PC-9 (cell line): ENCODE measurements at regions not wholly inside any gene's neighbourhood (a gene's known extent, or its start where the extent isn't known, plus 50 kb on each side); places are given as distances from the start of the nearest gene placed in this dataset.
A peak's percentile ranks its signal among the peaks of the same experiment; 100 is the strongest.

Experiments
- BruUV-seq: library from RNA; stranded (reverse); fragments of 400-500 nt; replicated peaks from 2 replicates; lab custom pipeline; 2021; lab: Mats Ljungman, UMichigan
- CTCF ChIA-PET: fragments of 300-600 bp; sonication (Branson Sonifier 250); formaldehyde crosslinking; loops from one replicate; lab custom pipeline; 2022; ENCODE audit warnings: antibody characterized with exemption; lab: Charles Lee
- POLR2A ChIA-PET: fragments of 300-600 bp; sonication (Branson Sonifier 250); formaldehyde crosslinking; loops from one replicate; lab custom pipeline; 2022; ENCODE audit warnings: antibody characterized with exemption; ENCODE audit not compliant: unreplicated experiment; lab: Charles Lee
- DNase-seq, 2 experiments: peaks; one replicate each; pipeline versions ENCODE4 v3.0.0 to v3.0.0-alpha.2; 2015 to 2022; ENCODE audit warnings: mixed read lengths in 1 of 2
- H2AFZ ChIP-seq: fragments of 200-600 bp; sonication (generic); 2 replicates; pipeline ENCODE4 v1.8.1; 2017; ENCODE audit warnings: antibody characterized with exemption
- H3F3A ChIP-seq: fragments of 200-600 bp; sonication (generic); 2 replicates; pipeline ENCODE4 v1.8.1; 2017; ENCODE audit warnings: antibody characterized with exemption, mild to moderate bottlenecking, low read depth; ENCODE audit not compliant: insufficient read depth
- H3K27ac ChIP-seq: fragments of 200-600 bp; sonication (generic); 2 replicates; pipeline ENCODE4 v1.6.1; 2016; ENCODE audit warnings: mixed run types
- H3K27me3 ChIP-seq: fragments of 200-600 bp; sonication (generic); 2 replicates; pipeline ENCODE4 v1.6.1; 2016; ENCODE audit warnings: low read depth, mixed run types; ENCODE audit not compliant: insufficient read depth
- H3K36me3 ChIP-seq: fragments of 200-600 bp; sonication (generic); 2 replicates; pipeline ENCODE4 v1.6.1; 2016; ENCODE audit warnings: low read depth, mixed run types
- H3K4me1 ChIP-seq: fragments of 200-600 bp; sonication (generic); replicated peaks from 2 replicates; pipeline ENCODE4 v1.6.1; 2016; ENCODE audit warnings: mixed run types; ENCODE audit not compliant: insufficient read depth
- H3K4me2 ChIP-seq: fragments of 200-600 bp; sonication (generic); 2 replicates; pipeline ENCODE4 v1.6.1; 2017; ENCODE audit warnings: mixed run types
- H3K4me3 ChIP-seq: fragments of 200-600 bp; sonication (generic); 2 replicates; pipeline ENCODE4 v1.6.1; 2016; ENCODE audit warnings: mixed run types
- H3K79me2 ChIP-seq: fragments of 200-600 bp; sonication (generic); 2 replicates; pipeline ENCODE4 v1.6.1; 2017; ENCODE audit warnings: low read depth, mixed run types
- H3K9me2 ChIP-seq: fragments of 200-600 bp; sonication (generic); 2 replicates; pipeline ENCODE4 v1.8.1; 2017; ENCODE audit warnings: mild to moderate bottlenecking; ENCODE audit not compliant: insufficient read depth
- H3K9me3 ChIP-seq: fragments of 200-600 bp; sonication (generic); 2 replicates; pipeline ENCODE4 v1.8.1; 2016; ENCODE audit warnings: low read depth; ENCODE audit not compliant: insufficient read depth
- H4K20me1 ChIP-seq: fragments of 200-600 bp; sonication (generic); 2 replicates; pipeline ENCODE4 v1.8.1; 2017; ENCODE audit not compliant: insufficient read depth
- CTCF ChIP-seq: fragments of 200-600 bp; sonication (generic); conservative IDR thresholded peaks from 2 replicates; pipeline ENCODE4 v1.6.1; 2017; ENCODE audit warnings: mixed run types, antibody characterized with exemption, mild to moderate bottlenecking, moderate library complexity
- EZH2 ChIP-seq: fragments of 200-600 bp; sonication (generic); IDR thresholded peaks from 2 replicates; pipeline ENCODE4 v1.8.0; 2017; ENCODE audit warnings: antibody characterized with exemption, low read depth
- intact Hi-C: fragments of 100-400 bp; cut with micrococcal nuclease; formaldehyde crosslinking; loops from one replicate; pipeline ENCODE4 v1.10.0; 2022; ENCODE audit not compliant: unreplicated experiment

DNA sequence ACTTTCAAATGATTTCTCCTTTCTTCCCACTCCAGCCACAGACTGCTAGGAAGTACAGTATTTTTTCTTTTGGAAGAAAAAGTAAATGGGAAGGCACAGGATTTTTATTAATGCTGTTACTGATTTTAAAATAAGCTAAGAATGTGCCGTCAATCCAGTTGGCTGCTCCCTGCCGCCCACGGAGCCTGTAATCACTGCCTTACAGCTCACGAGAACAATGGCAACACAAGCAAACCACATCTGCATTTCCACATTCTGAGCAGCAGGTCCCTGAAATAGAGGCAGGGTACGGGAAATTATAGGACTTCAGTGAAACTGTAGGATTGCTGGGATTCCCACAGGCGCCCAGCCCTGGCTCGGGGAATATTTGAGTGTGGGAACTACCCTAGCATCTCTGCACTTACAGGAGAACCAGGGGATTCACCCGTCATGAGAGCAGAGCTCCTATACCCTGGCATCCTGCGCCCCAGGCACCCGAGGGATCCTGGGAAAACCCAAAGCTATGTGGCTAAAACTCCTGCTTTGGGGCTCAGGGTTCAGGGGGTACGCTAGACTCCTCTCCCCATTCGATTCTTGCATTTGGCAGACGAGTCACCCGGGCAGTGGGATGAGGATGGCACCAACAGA lies 72.9 kb upstream of the TNS3 start:
- Histone ChIP-seq H3K9me3 (no peaks in the 10 kb centered on the region), H3F3A (peaks cover 47% of the 10 kb centered on the region), H3K79me2 (0 out of 2 replicates have a peak, but pooled peaks cover 11% of the 10 kb centered on the region), H3K27ac (peak overlapping the region; percentile 98), H2AFZ (no peak overlapping the region), H3K4me1 (peaks cover 52% of the 10 kb centered on the region), H3K27me3 (no peaks in the 10 kb centered on the region), H4K20me1 (no peaks in the 10 kb centered on the region), H3K36me3 (no peaks in the 10 kb centered on the region), H3K4me3 (no peak overlapping the region), H3K4me2 (peak overlapping the region; percentile 64; the same call in 1 of the 2 replicates), H3K9me2 (no peaks in the 10 kb centered on the region)
- ChIA-PET CTCF (interaction anchor here (0.6 to 0.7 kb wide), 3 partner anchors 11 to 314 kb away, joined by 4 to 10 read pairs (median 6); no protein-coding TSS in a partner anchor), POLR2A (no interaction called here)
- BruUV-seq = no TSS peak
- TF ChIP-seq EZH2 (no peak), CTCF (no peak)
- intact Hi-C loops = loop anchor here (5.0 kb wide), 1 partner anchor 52 kb away; no protein-coding TSS in a partner anchor
- DNase-seq = no peak

DNA sequence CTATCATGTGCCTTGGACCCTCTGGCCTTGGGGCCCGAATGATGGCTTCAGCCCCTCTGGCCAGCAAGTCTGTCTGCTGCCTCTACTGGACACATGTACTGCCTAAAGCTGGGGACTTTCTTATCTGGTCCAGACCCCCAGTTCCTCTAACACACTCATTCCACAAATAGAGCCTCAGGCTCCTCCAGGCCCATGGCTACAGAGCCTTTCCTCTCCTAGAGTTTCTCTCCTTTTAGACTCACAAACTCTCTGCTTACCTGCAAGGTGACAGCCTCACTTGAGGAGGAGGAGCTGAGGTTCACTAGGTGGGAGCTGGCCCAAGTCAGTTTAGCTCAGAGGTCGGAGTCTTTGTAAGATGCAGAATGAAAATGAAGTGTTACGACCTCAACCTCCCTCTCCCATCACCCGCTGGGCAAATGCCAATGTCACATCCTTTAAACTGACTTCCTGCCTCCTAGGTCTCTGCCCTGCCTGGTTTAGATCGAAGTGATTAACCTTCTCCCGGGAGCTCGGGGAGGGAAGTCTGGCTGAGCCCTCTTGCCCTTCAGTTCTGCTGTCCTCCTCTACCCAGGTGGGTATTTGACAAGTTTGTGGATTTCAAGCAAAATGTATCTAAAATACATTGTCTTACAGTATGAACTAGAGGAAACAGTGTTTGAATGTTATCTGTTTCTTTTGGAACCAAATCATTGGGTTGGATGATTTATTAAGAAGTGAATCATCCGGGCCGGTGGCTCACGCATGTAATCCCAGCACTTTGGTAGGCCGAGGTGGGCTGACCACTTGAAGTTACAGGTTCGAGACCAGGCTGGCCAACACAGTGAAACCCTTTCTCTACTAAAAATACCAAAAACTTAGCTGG lies 71.9 kb upstream of the TNS3 start:
- Histone ChIP-seq H3K4me1 (peaks cover 58% of the 10 kb centered on the region), H3K9me3 (no peaks in the 10 kb centered on the region), H3K9me2 (no peaks in the 10 kb centered on the region), H3K27me3 (no peaks in the 10 kb centered on the region), H3K36me3 (no peaks in the 10 kb centered on the region), H3K27ac (peak overlapping the region; percentile 98), H3K4me2 (peak overlapping the region; percentile 64), H4K20me1 (no peaks in the 10 kb centered on the region), H3K79me2 (0 out of 2 replicates have a peak, but pooled peaks cover 11% of the 10 kb centered on the region), H3K4me3 (peak overlapping the region; percentile 24; the same call in 1 of the 2 replicates), H2AFZ (peak overlapping the region; percentile 4; the same call in 1 of the 2 replicates), H3F3A (peaks cover 47% of the 10 kb centered on the region)
- POLR2A ChIA-PET = interaction anchor here (0.6 to 0.7 kb wide), 2 partner anchors 130 to 171 kb away, joined by 3 to 5 read pairs; no protein-coding TSS in a partner anchor
- no TSS peak for BruUV-seq
- peak; percentile 55 to 92 for DNase-seq
- TF ChIP-seq EZH2 (no peak), CTCF (no peak)
- CTCF ChIA-PET = interaction anchor here (0.5 to 0.7 kb wide), 2 partner anchors 12 to 101 kb away, joined by 3 to 6 read pairs; no protein-coding TSS in a partner anchor
- intact Hi-C loops = loop anchor here (5.0 kb wide), 1 partner anchor 51 kb away; no protein-coding TSS in a partner anchor

GRCh38 chr7:47652591-47652990 lies 70.7 kb upstream of the TNS3 start:
- intact Hi-C loops = loop anchor here (5.0 kb wide), 1 partner anchor 50 kb away; no protein-coding TSS in a partner anchor
- H3K4me2 ChIP-seq = peak overlapping the region; percentile 64

More at GRCh38 chr7:47652591-47652990, 70.7 kb upstream of the TNS3 start:
- no peaks in the 10 kb centered on the region for H3K9me3 ChIP-seq
- H3K27ac ChIP-seq = peak overlapping the region; percentile 98
- H3K4me3 ChIP-seq = peak overlapping the region; percentile 24; the same call in 1 of the 2 replicates
- CTCF ChIA-PET = no interaction called here
- DNase-seq = no peak
- H3F3A ChIP-seq = peaks cover 47% of the 10 kb centered on the region
- TF ChIP-seq CTCF = no peak
- TF ChIP-seq EZH2 = no peak
- H4K20me1 ChIP-seq = no peaks in the 10 kb centered on the region
- H3K4me1 ChIP-seq = peaks cover 58% of the 10 kb centered on the region
- no peaks in the 10 kb centered on the region for H3K9me2 ChIP-seq
- no peaks in the 10 kb centered on the region for H3K27me3 ChIP-seq
- no peak overlapping the region for H2AFZ ChIP-seq
- H3K79me2 ChIP-seq = 0 out of 2 replicates have a peak, but pooled peaks cover 11% of the 10 kb centered on the region
- no TSS peak for BruUV-seq
- H3K36me3 ChIP-seq = no peaks in the 10 kb centered on the region
- POLR2A ChIA-PET = no interaction called here
